HEK293 (cell line): ENCODE measurements at regions not wholly inside any gene's neighbourhood (a gene's known extent, or its start where the extent isn't known, plus 50 kb on each side); places are given as distances from the start of the nearest gene placed in this dataset.

Source experiments
- CTCF ChIP-seq: fragments of 450-650 bp; formaldehyde crosslinking; IDR thresholded peaks from 2 replicates; pipeline ENCODE4 v1.5.1; 2016; ENCODE audit warnings: missing biosample characterization, missing genetic modification characterization
- ZNF140 ChIP-seq: fragments of 450-650 bp; formaldehyde crosslinking; IDR thresholded peaks from 2 replicates; pipeline ENCODE4 v1.5.1; 2016; ENCODE audit warnings: missing biosample characterization, missing genetic modification characterization

GRCh38 chr2:74045454-74045853 lies 60.7 kb downstream of the TET3 start:
- TF ChIP-seq ZNF140 (tag by site-specific recombination): no peak
- TF ChIP-seq CTCF (tag by site-specific recombination): no peak
